ENCODE measurements at regions not wholly inside any gene's neighbourhood (a gene's known extent, or its start where the extent isn't known, plus 50 kb on each side); places are given as distances from the start of the nearest gene placed in this dataset.
A peak's percentile ranks its signal among the peaks of the same experiment; 100 is the strongest.

DNA sequence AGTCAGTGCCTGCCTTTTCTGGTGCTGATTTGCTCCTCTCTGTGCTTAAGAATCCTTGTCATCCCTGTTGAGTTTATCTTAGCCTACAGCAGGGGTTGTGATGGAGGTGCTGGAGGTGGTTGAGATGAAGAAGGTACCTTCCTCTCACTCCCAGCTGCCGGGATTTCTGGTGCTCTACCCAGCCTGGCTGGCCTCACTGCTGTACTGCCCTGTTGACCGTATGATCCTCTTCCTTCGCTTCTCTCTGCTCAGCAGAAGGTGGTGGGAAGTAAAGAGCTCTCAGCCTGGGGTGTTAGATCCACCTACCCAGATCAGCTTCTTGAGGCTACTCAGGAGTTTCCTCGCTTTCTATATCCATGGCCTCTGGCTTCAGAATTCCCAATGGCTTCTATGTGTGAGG is 101.0 kb upstream of the NXT1 start:
- DNase-seq: no peak

DNA sequence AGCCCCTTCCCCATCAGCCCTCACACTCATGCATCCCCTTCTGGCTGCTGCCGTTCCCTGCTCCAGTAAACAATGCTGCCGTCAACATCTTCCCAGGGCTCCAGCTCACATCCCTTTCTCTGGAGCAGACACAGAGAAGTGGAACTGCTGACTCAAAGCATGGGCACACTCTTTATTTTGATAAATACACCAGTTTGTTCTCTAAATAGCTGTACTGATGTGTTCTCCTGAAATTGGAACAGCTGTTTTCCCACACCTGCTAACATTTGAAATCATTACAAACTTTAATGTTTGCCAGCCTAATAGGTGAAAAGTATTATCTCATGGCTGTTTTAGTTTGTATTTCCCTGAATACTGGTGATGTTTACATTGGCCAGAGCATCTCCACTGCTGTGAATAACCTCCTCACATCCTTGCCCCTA is 102.1 kb upstream of the NXT1 start:
- DNase-seq: no peak

DNA sequence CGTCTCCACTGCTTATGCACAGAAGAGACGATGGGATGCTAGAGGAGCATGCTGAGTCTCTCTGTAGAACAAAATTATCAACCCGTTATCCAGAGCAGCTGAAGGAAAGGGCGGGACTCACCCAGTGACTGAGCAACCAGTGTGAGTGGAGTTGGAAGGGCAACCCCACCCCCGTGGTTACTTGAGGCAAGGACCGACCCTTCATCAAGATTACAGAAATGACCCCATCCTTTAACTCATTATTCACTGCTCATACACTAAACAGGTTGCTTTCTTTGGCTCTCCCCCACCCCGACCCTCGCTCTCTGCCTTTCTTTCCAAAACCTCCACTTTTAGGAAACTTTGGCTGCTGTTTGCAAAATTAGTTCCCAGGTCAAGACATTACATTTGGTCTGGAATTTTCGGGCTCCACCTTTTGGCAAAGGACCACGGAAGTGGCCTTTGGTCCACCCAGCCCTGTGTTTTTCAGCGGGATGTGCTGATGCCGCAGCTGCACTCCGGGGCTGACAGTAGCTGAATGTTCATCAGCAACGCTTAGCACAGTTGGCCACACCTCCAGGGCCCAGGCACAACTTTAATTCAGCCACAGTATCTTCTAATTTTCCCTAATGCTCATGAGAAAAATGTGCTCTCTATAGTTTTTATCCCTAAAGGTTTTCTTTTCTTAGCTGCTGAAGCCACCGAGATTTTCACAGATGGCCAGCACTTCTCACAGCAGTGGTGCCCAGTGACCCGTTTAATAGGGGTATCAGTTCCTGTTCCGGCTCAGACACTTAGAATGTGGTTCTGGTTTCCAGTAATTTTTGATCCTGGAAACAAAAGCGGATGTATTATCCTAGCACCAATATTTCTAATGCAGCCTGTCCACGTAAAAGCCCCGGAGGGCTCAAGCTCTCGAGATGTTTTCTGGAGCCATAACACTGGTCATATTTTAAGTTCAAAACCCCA is 103.6 kb upstream of the NXT1 start:
- no peak for DNase-seq

DNA sequence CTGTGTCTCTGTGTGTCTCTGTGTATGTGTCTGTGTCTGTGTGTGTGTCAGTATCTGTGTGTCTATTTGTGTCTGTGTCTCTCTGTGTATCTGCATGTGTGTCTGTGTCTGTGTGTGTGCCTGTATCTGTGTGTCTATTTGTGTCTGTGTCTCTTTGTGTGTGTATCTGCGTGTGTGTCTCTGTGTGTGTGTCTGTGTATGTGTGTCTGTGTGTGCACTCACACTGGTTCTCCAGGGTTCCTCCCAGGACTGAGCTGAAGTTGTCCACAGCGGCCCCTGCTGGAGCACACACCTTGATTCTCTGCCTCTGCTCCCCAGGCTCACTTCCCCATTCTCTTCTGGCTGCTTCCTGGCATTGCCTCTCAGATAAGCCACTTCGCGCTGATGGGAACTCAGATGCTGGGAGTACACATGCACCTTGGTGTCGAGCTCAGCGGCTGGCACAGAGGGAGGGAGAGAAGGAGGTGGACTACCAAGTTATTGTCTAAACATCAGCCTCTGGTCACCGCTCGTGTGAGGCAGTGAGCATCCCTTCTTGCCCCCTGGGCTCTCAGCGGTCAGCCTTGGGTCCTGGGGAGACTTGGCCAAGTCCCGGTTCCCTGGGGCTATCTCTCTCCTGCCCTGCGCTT is 104.9 kb upstream of the NXT1 start:
- no peak for DNase-seq

DNA sequence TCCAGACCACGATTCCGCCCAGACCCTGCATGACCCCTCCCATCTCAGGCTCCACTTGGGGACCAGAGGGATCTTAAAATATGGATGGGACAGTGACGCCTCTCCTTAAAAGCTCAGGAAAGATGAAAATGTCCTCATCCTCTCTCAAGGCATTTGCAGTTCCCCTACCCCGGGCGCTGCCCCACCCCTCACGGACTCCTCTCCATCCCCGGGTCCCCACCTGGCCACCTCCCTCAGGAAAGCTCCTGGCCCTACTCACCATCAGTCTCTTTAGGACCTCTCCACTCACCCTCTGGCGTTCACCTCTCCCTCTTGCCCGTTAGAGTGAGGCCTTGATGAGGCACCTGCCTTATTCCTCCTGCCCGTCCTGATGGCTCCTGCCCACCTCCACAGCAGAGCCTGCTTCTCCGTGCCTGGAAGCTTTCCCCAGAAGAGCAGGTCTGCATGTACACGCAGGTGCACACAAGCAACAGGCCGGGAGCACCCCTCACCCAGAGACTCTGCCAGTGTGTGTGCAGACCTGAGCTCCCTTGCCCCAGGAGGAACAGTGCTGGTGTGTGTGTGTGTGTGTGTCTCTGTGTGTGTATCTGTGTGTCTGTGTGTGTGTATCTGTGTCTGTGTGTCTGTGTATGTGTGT is 105.6 kb upstream of the NXT1 start:
- no peak for DNase-seq

DNA sequence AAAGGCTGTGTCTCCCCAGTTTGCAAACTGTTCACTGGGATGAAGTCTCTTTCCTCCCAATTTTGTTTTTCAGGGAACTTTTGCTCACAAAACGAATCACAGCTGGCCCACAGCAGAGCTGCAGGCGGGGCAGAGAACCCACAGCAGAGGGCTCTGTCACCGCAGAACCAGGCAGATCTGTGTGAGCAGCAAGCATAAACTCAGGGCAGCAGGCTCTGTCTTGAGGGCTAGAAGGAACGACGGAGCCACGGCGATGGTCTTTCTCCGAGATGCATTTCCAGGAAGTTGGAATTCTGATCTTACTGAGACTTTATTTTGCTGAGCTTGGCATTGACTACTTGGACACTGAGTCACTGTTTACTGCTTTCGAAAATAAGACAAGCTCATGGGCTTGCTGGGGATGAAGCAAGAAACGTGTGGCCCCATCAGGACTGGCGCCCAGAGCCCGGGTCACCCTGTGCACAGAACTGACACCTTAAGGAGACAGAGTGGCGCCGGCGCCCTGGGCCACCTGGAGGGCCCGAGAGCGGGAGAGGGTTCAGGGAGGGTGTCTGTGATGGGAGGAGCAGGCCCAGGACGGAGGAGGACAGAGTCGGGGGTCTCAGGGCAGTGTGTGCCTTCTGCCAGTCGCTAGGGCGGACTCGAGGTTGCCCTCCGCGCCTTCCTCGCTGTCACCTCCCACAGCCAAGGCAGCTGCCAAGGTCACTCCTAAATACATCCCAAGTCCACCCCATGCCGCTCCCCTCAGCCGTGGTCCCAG is 106.3 kb upstream of the NXT1 start:
- no peak for DNase-seq

DNA sequence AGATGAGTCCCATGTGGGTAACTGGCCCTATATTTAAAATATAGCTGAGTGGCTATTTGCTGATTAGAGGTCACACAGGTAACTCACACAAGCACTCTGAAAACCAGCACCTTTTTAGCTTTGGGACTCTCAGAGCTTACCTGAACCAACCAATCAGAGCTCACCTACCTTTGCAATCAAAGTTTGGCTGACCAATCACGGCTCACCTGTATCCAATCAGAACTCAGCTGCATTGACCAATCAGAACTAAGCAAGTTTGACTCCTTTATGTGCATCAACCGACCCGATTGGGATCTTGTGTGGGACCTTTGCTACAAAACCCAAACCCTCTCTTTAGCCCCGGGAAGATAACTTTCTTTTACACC is 106.8 kb upstream of the NXT1 start:
- no peak for DNase-seq

DNA sequence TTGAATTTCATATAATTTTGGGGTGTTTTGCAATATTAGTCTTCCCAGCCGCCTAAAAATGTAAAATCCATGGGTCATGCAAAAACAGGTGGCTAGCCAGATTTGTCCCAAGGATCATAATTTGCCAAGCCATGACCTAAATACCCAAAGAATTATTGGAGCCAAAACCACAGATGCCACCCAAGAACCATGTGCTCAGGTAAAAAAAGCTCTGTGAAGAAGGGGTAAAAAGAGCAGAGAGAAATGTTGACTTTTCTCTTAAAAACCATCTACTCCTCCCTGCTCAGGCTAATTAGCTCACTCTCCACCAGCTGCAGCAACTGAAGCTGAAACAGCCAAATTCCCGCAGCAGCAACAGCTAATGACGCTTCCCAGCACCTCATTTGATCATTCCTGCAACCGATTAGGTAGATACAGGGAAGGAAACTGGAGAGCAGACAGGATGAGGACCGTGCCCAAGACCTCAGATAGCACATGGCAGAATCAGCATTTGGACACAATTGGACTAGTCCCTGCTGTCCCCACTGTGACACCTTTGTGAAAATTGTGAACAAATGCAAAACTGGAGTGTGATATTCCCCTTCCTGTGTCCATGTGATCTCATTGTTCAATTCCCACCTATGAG is 107.9 kb upstream of the NXT1 start:
- no peak for DNase-seq

DNA sequence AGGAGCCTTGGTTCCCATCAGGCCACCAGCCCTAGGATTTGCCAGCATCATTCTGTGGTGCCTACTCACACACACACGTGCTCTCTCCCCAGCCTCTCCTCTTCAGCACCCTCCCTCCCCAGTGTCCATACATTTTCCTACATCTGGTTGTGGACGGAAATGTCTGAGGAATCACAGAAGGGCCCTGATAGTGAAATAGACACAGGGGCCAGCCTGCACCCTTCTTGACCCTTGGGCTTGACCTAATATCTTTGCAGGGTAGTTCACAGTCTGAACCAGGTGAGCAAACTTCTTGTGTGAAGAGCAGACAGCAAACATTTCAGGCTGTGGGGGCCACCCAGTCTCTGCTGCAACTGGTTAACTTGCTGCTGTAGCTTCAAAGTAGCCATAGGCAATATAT is 108.5 kb upstream of the NXT1 start:
- no peak for DNase-seq

DNA sequence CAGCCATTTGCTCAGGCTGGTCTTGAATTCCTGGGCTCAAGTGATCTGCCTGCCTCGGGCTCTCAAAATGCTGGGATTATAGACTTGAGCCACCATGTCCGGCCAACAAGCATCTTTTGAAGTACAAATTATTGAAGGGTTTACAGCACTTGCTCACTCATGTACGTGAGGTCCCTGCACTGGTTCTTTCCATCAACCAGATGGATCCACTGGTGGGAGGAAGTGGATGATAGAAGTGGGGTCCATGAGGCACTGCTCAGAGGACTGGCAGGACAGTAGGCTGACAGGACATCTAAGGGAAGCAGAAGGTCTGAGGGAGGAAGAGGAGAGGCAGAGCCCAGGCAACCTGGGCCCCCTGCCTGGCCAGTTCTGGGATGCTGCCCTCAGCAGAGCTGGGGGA is 109.2 kb upstream of the NXT1 start:
- DNase-seq: no peak

DNA sequence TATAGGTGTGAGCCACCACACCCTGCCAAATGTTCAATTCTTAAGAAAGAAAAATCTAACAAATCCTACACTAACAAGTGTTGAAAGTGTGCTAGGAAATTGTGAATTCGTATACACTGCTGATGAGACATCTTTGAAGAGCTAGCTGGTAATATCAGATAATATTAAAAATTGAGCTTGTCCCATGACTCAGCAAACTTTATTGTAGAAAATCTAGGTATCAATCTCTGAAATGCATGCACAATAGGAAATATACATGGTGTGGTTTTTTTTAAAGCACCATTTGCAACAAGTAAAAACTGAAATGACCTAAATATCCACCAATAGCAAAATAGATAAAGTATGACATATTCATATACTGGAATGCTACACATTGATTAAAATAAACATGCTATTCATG is 110.1 kb upstream of the NXT1 start:
- no peak for DNase-seq

DNA sequence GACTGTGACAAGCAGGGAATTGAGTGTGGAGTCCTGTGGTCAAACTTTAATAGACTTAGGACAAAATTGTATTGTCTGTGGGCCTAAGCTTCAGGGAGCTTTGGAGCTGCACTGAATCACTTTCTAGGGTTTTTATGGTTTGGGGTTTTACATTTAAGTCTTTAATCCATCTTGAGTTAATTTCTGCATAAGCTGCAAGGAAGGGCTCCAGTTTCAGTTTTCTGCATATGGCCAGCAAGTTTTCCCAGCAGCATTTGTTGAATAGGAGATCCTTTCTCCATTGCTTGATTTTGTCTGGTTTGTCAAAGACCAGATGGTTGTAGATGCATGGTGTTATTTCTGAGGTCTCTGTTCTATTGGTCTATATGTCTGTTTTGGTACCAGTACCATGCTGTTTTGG is 113.4 kb upstream of the NXT1 start:
- DNase-seq: no peak

DNA sequence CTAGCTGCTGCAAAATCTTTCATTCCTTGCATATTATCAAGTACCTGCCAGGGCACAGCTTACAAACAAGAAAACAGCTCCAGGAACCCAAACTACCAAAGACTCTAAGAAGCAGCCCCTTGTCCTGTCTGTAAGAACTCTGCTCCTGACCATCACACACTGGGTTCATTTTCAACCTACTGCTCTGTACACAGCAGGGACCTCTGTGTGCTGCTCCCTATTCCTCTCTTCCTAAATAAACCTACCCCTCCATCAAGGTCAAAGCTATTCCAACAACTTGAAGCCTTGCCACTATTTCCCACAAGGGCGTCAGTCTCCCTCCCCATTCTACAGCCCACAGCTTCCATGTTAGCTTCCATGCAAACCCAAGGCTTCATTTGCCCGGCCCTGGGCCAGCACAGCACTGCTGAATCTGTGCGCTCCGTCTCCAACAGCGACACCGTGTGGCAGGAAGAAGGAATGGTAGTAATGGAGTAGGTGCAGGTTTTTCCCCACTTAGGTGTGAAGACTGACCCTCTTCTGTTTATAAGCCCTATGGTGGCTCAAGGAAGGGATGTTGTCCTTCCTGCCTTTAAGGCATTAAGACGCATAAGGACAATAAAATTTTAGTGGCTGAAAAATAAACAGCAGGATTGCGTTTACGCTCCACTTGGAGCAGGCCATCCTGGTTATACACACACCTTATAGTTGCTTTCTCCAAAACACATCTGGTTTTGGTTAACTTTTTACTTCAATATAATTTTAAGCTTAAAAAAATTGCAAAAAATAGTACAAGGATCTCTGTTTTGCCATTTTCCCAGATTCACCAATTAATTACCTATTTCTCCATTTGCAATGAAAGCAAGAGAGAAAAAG is 115.2 kb upstream of the NXT1 start:
- peak; percentile 3 to 30 for DNase-seq

DNA sequence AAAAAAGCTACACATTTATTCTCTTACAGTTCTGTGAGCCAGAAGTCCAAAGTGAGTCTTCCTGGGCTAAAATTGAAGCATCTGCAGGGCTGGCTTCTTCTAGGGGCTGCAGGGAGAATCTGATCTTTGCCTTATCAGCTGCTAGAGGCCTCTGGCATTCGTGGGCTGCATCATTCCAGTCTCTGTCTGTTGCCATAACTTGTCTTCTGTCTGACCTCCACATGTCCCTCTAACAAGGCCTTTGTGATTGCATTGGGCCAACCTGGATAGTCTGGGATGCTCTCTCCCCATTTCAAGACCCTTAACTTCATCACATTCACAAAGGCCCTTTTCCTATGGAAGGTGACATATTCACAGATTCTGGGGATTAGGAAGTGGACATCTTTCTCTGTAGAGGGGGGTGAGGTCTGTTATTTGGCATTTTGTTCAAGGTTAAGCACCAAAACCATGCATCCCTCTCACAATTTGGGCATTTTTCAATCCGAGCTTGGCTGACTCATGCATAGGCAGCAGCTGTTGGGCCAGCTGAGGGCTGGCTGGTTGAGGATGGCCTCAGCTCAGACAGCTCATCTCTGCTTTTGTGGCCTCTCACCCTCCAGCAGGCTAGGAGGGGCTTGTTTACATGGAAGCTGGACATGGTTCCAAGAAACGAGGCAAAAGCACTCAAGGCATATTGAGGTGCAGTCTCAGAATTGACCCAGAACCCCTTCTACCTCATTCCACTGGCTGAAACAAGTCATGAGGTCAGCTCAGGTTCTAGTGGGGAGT is 116.1 kb upstream of the NXT1 start:
- DNase-seq: no peak

DNA sequence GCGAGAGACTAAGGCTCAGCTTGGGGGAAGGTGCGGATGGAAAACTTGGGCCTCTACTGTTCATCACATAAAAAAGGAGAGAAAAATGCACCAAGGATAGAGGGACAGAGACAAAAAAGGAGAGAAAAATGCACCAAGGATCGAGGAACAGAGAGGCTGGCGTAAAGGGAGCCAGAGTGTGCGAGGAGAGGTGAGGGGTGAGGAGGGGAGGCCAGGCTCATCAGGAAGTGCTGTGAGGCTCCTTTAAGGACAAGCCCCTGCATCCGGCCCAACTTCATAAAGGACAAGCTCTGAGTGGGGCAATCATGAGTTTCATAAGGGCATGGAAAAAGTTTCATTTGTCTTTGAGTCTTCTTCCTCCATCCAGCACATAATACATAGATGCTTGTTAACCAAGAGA is 117.2 kb upstream of the NXT1 start:
- no peak for DNase-seq

DNA sequence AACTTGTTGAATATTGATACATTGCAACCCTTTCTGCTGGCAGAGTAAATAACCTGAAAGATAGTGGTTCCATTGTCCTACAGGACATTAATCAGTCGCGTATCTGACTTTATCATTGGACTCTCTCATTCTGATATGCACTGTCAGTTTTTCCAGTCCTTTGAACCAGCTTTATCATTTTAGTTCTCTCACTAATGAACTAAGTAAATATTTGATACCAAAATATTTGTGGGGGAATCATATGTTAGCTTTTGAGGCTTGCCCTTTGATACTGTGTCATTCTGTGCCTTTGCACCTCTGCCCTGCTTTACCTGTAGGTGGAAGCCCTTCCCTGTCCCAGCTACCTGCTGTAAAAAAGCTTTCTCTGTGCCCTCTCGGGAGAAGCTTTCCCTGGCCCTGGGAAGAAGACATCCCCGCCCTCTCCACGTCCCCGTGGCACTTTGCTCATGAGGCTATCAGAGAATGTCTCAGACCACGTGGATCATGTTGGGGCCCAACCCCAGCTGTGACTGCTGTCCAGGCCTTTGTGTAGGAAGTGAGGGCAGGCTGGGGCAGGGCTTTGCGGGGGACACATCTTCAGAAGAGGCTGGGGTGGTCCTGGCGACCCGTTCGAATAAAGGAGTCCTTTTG is 117.8 kb upstream of the NXT1 start:
- no peak for DNase-seq

DNA sequence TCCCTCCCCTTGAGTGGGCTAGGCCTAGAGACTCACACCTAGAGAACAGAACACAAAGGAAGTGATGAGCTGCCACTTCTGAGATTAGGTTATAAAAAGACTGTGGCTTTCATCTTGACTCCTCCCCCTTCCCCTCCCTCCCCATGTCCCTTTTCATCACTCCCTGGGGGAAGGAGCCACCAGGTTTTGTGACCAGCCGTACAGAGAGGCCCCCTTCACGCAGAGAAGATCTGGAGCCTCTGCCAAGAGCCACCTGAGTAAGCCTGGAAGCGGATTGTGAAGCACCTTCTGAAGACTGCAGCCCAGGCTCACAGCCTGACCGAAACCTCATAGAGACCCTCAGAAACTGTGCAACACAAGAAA is 118.4 kb upstream of the NXT1 start:
- no peak for DNase-seq

DNA sequence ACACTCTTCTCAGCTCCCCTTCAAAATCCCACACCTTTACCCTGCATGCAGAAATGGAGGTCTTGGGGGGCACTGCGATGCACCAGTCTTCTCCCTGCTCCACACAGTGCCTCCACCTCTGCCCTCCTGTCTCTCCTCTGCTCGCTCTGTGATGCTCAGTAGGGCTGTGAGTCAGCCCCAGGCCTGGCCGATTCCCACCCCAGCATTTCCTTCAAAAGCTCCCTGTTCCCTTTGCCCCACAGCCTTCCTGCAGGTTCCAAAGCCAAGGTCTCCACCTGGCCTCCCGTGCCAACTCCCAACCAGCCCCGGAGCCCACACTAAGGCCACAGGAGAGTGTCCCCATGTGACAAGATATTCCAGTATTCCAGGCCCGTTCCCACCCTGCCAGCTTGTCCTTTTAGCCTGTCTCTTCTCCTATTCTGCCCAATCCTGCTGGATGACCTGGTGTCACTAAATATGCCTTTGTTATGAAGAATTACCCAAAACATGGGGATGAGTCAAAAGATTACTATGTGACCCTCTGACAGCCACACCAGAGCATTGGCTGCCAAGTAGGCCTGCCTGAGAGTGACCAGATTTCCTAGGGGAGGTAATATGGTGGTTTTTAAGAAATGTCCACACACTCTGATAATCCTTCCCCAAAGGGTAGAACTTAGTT is 118.9 kb upstream of the NXT1 start:
- no peak for DNase-seq

DNA sequence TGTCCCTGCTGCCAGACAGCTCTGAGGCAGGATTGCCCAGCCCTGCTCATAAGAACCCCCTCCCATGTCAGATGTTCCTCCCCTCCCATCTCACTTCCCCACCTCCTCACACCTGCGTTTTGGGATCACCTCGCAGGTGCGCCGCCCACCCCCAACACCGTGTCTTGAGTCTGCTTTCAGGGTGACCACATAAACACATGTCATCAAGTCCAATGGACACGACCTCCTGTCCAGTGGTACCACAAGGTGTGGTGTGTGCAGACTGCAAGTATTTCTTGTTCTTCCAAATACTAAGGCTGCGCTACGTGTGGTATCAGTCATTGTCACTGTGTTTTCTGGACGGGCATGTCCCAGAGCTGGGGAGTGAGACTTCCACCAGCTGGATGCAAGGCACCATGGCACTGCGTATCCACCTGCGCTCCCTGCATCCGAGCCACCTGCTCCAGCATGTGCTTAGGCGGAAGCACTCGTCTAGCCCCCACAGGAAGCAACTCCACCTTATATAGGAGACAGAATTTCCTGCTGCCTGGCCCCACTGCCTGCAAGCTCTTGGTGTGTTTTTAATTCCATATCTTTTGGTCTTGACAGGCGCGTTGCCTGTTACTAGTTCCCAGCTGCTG is 119.7 kb upstream of the NXT1 start:
- no peak for DNase-seq

DNA sequence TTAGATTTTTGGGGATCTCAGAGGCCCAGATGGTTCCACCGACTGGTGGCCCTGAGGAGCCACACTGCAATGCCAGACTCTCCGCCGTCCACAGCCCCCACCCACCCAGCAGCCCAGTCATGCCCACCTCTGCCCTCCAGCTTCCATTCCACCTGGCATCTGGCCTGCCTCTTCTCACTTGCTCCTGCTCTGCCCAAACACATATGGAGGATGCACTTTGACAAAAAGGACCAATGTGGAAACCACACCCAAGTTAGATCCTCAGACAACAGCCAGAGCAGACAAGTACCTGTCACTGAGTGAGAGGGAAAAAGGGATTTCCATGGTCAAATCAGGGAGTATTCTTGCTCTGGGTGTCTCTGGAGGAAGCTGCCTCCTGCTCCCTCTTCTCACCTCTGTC is 120.6 kb upstream of the NXT1 start:
- no peak for DNase-seq
